ENCODE measurements at regions not wholly inside any gene's neighbourhood (a gene's known extent, or its start where the extent isn't known, plus 50 kb on each side); places are given as distances from the start of the nearest gene placed in this dataset.

DNA sequence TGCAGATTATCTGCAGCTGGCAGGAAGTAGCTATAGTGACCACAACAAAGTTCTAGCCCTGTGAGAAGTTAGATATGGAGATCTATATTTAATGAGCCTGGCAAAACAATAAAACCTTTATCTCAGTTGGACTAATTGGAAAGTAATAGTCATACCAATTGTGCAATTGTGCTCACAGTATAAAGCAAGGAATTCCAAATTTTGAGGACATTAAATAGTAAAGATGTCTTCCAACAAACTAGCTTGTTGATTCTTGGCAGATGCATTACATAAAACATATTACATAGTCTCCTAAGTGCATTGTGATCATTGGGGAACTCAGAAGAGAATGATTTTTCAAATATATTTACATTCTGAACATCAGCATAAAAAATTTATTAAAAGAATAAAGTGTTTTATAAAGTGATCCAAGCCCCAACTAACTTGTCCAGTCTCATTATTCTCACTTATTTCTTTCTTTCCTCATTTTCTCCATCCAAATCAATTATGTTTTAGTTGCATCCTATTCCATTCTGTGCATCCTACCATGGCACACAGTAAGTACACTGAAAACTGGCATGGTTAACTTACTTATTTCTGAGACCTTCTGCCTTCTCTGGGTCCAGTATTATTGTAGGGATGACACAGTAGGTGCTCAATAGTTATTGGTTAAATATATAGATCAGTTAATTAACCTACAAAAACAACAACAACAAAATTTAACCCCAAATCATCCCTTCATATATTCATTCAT lies 977.2 kb upstream of the NUDT12 start:
- Mint-ChIP-seq H3K27me3 (ENCODE audit: unreplicated experiment) (no peaks in the 10 kb centered on the region), H3K9me3 (ENCODE audit: unreplicated experiment) (no peaks in the 10 kb centered on the region)
- TF ChIP-seq, protein P1, sequence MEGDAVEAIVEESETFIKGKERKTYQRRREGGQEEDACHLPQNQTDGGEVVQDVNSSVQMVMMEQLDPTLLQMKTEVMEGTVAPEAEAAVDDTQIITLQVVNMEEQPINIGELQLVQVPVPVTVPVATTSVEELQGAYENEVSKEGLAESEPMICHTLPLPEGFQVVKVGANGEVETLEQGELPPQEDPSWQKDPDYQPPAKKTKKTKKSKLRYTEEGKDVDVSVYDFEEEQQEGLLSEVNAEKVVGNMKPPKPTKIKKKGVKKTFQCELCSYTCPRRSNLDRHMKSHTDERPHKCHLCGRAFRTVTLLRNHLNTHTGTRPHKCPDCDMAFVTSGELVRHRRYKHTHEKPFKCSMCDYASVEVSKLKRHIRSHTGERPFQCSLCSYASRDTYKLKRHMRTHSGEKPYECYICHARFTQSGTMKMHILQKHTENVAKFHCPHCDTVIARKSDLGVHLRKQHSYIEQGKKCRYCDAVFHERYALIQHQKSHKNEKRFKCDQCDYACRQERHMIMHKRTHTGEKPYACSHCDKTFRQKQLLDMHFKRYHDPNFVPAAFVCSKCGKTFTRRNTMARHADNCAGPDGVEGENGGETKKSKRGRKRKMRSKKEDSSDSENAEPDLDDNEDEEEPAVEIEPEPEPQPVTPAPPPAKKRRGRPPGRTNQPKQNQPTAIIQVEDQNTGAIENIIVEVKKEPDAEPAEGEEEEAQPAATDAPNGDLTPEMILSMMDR (IDR thresholded peaks at IDR 0.05; ENCODE audit: unreplicated experiment): no peak

DNA sequence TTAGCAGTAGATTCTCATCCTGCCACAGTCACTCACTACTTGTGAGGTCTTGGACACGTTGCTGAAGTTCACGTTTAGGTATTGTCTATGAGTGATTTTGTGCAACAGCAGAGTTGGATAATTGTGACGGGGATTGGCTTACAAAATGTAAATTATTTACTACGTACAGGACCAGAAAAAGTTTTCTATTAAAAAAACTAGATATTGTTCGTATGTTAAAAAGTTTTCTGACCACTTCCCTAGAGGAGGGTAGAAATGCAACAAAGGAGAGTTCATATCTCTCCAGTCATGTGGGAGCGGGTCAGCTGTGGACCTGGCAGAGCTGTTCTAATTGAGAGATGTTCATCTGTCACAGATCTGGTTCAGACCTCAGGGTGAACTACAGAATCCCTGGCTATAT lies 976.1 kb upstream of the NUDT12 start:
- Mint-ChIP-seq H3K4me1 (ENCODE audit: unreplicated experiment) (no peaks in the 10 kb centered on the region), H3K36me3 (ENCODE audit: low read depth, unreplicated experiment) (no peaks in the 10 kb centered on the region), H3K27me3 (ENCODE audit: unreplicated experiment) (no peaks in the 10 kb centered on the region), H3K4me3 (ENCODE audit: unreplicated experiment) (no peak overlapping the region), H3K27ac (ENCODE audit: unreplicated experiment) (no peak overlapping the region), H3K9me3 (ENCODE audit: unreplicated experiment) (no peaks in the 10 kb centered on the region)
- DNase-seq (ENCODE audit: low spot score): no peak
- TF ChIP-seq, protein P1 (IDR thresholded peaks at IDR 0.05; ENCODE audit: unreplicated experiment): no peak

More for the DNA sequence above, 977.2 kb upstream of the NUDT12 start:
- Mint-ChIP-seq H3K36me3 (ENCODE audit: low read depth, unreplicated experiment) (no peaks in the 10 kb centered on the region), H3K27ac (ENCODE audit: unreplicated experiment) (no peak overlapping the region), H3K4me3 (ENCODE audit: unreplicated experiment) (no peak overlapping the region), H3K4me1 (ENCODE audit: unreplicated experiment) (no peaks in the 10 kb centered on the region)
- DNase-seq (ENCODE audit: low spot score): no peak

DNA sequence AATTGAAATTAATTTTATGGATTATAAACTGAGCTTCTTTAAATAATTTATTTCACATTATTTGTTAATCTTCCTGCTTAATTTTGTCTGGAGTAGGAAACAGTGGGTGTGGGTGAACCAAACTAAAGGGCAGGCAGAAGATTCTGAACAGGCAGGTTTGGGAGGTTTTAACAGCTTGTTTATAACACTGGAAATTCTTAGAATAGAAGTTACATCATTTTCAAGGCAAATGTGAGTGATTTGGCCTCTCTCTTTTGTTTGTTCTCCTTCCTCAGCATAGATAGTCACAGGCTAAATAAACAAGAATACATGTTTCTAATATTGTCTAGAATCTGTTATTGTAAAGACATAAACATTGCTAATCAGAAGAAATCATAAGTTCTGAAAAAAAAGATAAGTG lies 970.9 kb upstream of the NUDT12 start:
- H3K9me3 Mint-ChIP-seq (ENCODE audit: unreplicated experiment): no peaks in the 10 kb centered on the region
- no peaks in the 10 kb centered on the region for H3K36me3 Mint-ChIP-seq (ENCODE audit: low read depth, unreplicated experiment)
- TF ChIP-seq, protein P1 (IDR thresholded peaks at IDR 0.05; ENCODE audit: unreplicated experiment): no peak
- no peak overlapping the region for H3K27ac Mint-ChIP-seq (ENCODE audit: unreplicated experiment)
- DNase-seq (ENCODE audit: low spot score): no peak
- no peaks in the 10 kb centered on the region for H3K4me1 Mint-ChIP-seq (ENCODE audit: unreplicated experiment)
- no peak overlapping the region for H3K4me3 Mint-ChIP-seq (ENCODE audit: unreplicated experiment)
- no peaks in the 10 kb centered on the region for H3K27me3 Mint-ChIP-seq (ENCODE audit: unreplicated experiment)

DNA sequence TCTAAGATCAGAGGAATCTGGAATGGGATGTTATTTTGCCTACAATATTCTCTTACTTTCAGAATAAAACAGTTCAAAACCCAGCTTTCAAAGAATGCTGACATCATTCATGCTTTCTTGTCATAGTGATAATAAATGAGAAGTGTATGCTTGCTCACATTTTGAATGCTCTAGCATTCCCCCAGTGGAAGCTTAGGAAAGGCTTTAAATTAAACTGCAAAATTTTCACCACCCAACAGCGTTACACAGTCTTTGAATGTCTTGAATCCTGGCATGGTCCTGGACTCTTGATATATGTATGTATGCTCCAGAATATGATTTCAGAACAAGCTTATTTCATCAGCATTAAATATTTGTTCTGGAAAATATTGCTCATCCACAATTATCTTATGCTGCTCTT lies 964.3 kb upstream of the NUDT12 start:
- H3K27ac Mint-ChIP-seq (ENCODE audit: unreplicated experiment): no peak overlapping the region
- no peak overlapping the region for H3K4me3 Mint-ChIP-seq (ENCODE audit: unreplicated experiment)
- no peaks in the 10 kb centered on the region for H3K4me1 Mint-ChIP-seq (ENCODE audit: unreplicated experiment)
- no peaks in the 10 kb centered on the region for H3K36me3 Mint-ChIP-seq (ENCODE audit: low read depth, unreplicated experiment)
- no peaks in the 10 kb centered on the region for H3K27me3 Mint-ChIP-seq (ENCODE audit: unreplicated experiment)
- no peak for DNase-seq (ENCODE audit: low spot score)
- H3K9me3 Mint-ChIP-seq (ENCODE audit: unreplicated experiment): no peaks in the 10 kb centered on the region
- TF ChIP-seq, protein P1 (IDR thresholded peaks at IDR 0.05; ENCODE audit: unreplicated experiment): no peak

DNA sequence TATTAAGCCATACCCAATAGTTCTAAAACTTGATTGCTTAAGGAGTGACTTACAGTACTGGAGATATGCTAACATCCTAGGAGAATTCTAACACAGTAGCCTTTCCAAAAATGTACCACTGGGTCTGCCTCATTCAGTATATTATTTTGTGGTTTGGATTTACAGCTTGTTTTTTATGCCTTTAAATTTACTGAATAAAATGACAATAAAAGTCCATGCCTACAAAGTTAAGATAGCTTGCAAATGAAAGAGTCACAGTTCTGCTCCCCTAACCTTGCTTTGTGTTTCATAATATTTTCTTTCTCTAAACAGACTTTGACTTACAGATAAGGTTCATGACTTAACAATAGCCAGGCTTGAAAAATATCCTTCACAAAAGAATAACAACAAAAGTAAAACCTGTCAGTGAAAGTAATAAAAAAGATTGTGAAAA lies 951.1 kb upstream of the NUDT12 start:
- Mint-ChIP-seq H3K27ac (ENCODE audit: unreplicated experiment) (no peak overlapping the region), H3K36me3 (ENCODE audit: low read depth, unreplicated experiment) (no peaks in the 10 kb centered on the region), H3K4me3 (ENCODE audit: unreplicated experiment) (no peak overlapping the region), H3K27me3 (ENCODE audit: unreplicated experiment) (no peaks in the 10 kb centered on the region), H3K9me3 (ENCODE audit: unreplicated experiment) (no peaks in the 10 kb centered on the region), H3K4me1 (ENCODE audit: unreplicated experiment) (no peaks in the 10 kb centered on the region)
- TF ChIP-seq, protein P1 (IDR thresholded peaks at IDR 0.05; ENCODE audit: unreplicated experiment): no peak
- no peak for DNase-seq (ENCODE audit: low spot score)

Measured in endothelial cell (in vitro differentiated cells).